Endothelial cell of umbilical vein (primary cell): ENCODE measurements at regions not wholly inside any gene's neighbourhood (a gene's known extent, or its start where the extent isn't known, plus 50 kb on each side); places are given as distances from the start of the nearest gene placed in this dataset.

Source experiments
- BruUV-seq: library from RNA; stranded (reverse); fragments of 400-500 nt; replicated peaks from 2 replicates; lab custom pipeline; 2021; lab: Mats Ljungman, UMichigan
- CTCF ChIA-PET: fragments of 300-600, 350-600 bp; sonication (Branson Sonifier 250); formaldehyde crosslinking; loops from one replicate; lab custom pipeline; 2021; ENCODE audit warnings: antibody characterized with exemption, inconsistent platforms; lab: Charles Lee
- POLR2A ChIA-PET: fragments of 300-600, 350-600 bp; sonication (Branson Sonifier 250); formaldehyde crosslinking; loops from one replicate; lab custom pipeline; 2021; ENCODE audit warnings: antibody characterized with exemption, inconsistent platforms; lab: Charles Lee
- DNase-seq: peaks from one replicate; pipeline ENCODE4 v3.0.0-alpha.2; 2011; ENCODE audit warnings: low read depth, low spot score
- FAIRE-seq: peaks from 2 replicates; lab custom pipeline; 2011; peaks lifted over from hg19 to GRCh38; lab: Jason Lieb, UNC
- H2AFZ ChIP-seq: 2 replicates; pipeline ENCODE4 v1.6.0; 2012; ENCODE audit warnings: low read depth, low read length, control low read depth, inconsistent platforms
- H3K27ac ChIP-seq: 2 replicates; pipeline ENCODE4 v1.5.1; 2011; ENCODE audit warnings: low read depth, mild to moderate bottlenecking, control low read depth, low read length, moderate library complexity; ENCODE audit not compliant: insufficient read depth
- H3K27me3 ChIP-seq, 2 experiments: 2 replicates each; pipeline versions ENCODE4 v1.6.0 to v1.6.1; 2011; ENCODE audit warnings: low read length in 2 of 2, mixed read lengths in 1 of 2; ENCODE audit not compliant: control insufficient read depth in 2 of 2, insufficient read depth in 2 of 2
- H3K36me3 ChIP-seq, 2 experiments: 2 replicates in 1 of 2; 3 replicates in 1 of 2; pipeline ENCODE4 v1.5.1; 2011; ENCODE audit warnings: low read length in 2 of 2, mild to moderate bottlenecking in 1 of 2, moderate library complexity in 1 of 2; ENCODE audit not compliant: control insufficient read depth in 2 of 2, insufficient read depth in 2 of 2; ENCODE audit errors: extremely low read depth in 1 of 2
- H3K4me1 ChIP-seq: 3 replicates; pipeline ENCODE4 v1.5.1; 2011; ENCODE audit warnings: mild to moderate bottlenecking, low read length; ENCODE audit not compliant: control insufficient read depth, insufficient read depth; ENCODE audit errors: extremely low read depth
- H3K4me2 ChIP-seq: 2 replicates; pipeline ENCODE4 v1.6.1; 2011; ENCODE audit warnings: low read length, control low read depth, mixed read lengths; ENCODE audit not compliant: insufficient read depth
- H3K4me3 ChIP-seq, 3 experiments: fragments of 200-600 bp in 1 of 3; sonication (generic), shearing (Covaris generic) in 1 of 3; replicated peaks in 1 of 3; 2 replicates each; pipeline ENCODE4 v1.5.1; 2011 to 2016; ENCODE audit warnings: control low read depth in 3 of 3, low read length in 3 of 3, mild to moderate bottlenecking in 2 of 3, inconsistent platforms in 1 of 3, low read depth in 1 of 3, moderate library complexity in 1 of 3; ENCODE audit not compliant: insufficient read depth in 1 of 3
- H3K79me2 ChIP-seq: 2 replicates; pipeline ENCODE4 v1.6.0; 2012; ENCODE audit warnings: low read length, inconsistent platforms; ENCODE audit not compliant: control insufficient read depth, insufficient read depth
- H3K9ac ChIP-seq: replicated peaks from 2 replicates; pipeline ENCODE3; 2011; ENCODE audit warnings: low read length, control low read depth; ENCODE audit not compliant: insufficient read depth; ENCODE audit errors: extremely low read depth
- H3K9me1 ChIP-seq: replicated peaks from 3 replicates; pipeline ENCODE4 v1.6.0; 2011; ENCODE audit warnings: mild to moderate bottlenecking, low read length; ENCODE audit not compliant: control insufficient read depth, insufficient read depth; ENCODE audit errors: extremely low read depth
- H3K9me3 ChIP-seq: replicated peaks from 2 replicates; pipeline ENCODE4 v1.5.1; 2012; ENCODE audit warnings: low read length, inconsistent platforms; ENCODE audit not compliant: control insufficient read depth, insufficient read depth
- H4K20me1 ChIP-seq: replicated peaks from 2 replicates; pipeline ENCODE3; 2011; ENCODE audit warnings: mild to moderate bottlenecking, low read length; ENCODE audit not compliant: control insufficient read depth, insufficient read depth; ENCODE audit errors: extremely low read depth
- CTCF ChIP-seq, 2 donors: IDR thresholded peaks; 1 replicate in 1 of 2; 2 replicates in 1 of 2; pipeline ENCODE4 v1.5.1; 2011; ENCODE audit warnings: low read length in 2 of 2, mild to moderate bottlenecking in 2 of 2, moderate library complexity in 2 of 2, control low read depth in 1 of 2, inconsistent platforms in 1 of 2, low read depth in 1 of 2; ENCODE audit not compliant: insufficient read depth in 1 of 2; ENCODE audit errors: extremely low read depth in 1 of 2
- EZH2 ChIP-seq: IDR thresholded peaks from 2 replicates; pipeline ENCODE4 v1.6.1; 2012; ENCODE audit warnings: borderline replicate concordance, low read depth, mild to moderate bottlenecking, moderate library complexity, low read length, inconsistent platforms; ENCODE audit not compliant: severe bottlenecking
- FOS ChIP-seq: IDR thresholded peaks from 2 replicates; pipeline ENCODE4 v1.6.1; 2011; ENCODE audit warnings: mild to moderate bottlenecking, low read length, moderate library complexity, borderline replicate concordance; ENCODE audit not compliant: insufficient read depth
- GATA2 ChIP-seq: IDR thresholded peaks from 2 replicates; pipeline ENCODE4 v1.7.0; 2011; ENCODE audit warnings: low read depth, mild to moderate bottlenecking, moderate library complexity, mixed read lengths, low read length; ENCODE audit not compliant: insufficient read length, insufficient read depth
- JUN ChIP-seq: IDR thresholded peaks from 2 replicates; pipeline ENCODE4 v1.6.1; 2011; ENCODE audit warnings: borderline replicate concordance, low read depth; ENCODE audit not compliant: insufficient read length, insufficient read depth
- MAX ChIP-seq: IDR thresholded peaks from 2 replicates; pipeline ENCODE4 v1.6.1; 2011; ENCODE audit not compliant: insufficient read depth, insufficient read length
- MYC ChIP-seq: IDR thresholded peaks from one replicate; pipeline ENCODE4 v1.6.1; 2011; ENCODE audit warnings: mild to moderate bottlenecking, low read depth, low read length
- POLR2A ChIP-seq: IDR thresholded peaks from 2 replicates; pipeline ENCODE4 v1.6.1; 2012; ENCODE audit warnings: low read depth, mild to moderate bottlenecking, control low read depth, low read length
- POLR2AphosphoS5 ChIP-seq: IDR thresholded peaks from 2 replicates; pipeline ENCODE4 v1.6.1; 2012; ENCODE audit warnings: low read depth, mild to moderate bottlenecking, control low read depth, low read length, moderate library complexity; ENCODE audit not compliant: insufficient read depth
- dilution Hi-C: fragments of 300-500 bp; cut with MboI; formaldehyde crosslinking; loops from one replicate; pipeline ENCODE4 v1.15.0; 2019; ENCODE audit warnings: low sequenced_read_pairs; ENCODE audit not compliant: extremely low pct_ligation_motif_present
- intact Hi-C: fragments of 100-400 bp; cut with micrococcal nuclease; formaldehyde crosslinking; loops from one replicate; pipeline ENCODE4 v1.10.0; 2022

GRCh38 chr21:40972151-40972550 is 125.2 kb upstream of the DSCAM start:
- ChIA-PET POLR2A (no interaction called here), CTCF (no interaction called here)
- Histone ChIP-seq H3K36me3 (no peaks in the 10 kb centered on the region), H3K27ac (no peak overlapping the region), H3K27me3 (no peaks in the 10 kb centered on the region), H3K9me1 (no peaks in the 10 kb centered on the region), H3K9me3 (peaks cover 6% of the 10 kb centered on the region), H4K20me1 (no peaks in the 10 kb centered on the region), H3K4me2 (no peak overlapping the region), H3K79me2 (no peaks in the 10 kb centered on the region), H3K9ac (no peak overlapping the region), H3K4me3 (no peak overlapping the region), H2AFZ (no peak overlapping the region), H3K4me1 (no peaks in the 10 kb centered on the region)
- no TSS peak for BruUV-seq
- DNase-seq (no peak), FAIRE-seq (no peak)
- dilution Hi-C loops (no loop called here), intact Hi-C loops (no loop called here)
- TF ChIP-seq FOS, result no peak
- no peak for TF ChIP-seq MYC
- TF ChIP-seq CTCF (IDR thresholded peaks at IDR 0.05; ENCODE audit: extremely low read depth in 1 of 2, insufficient read depth in 1 of 2, low read depth in 1 of 2, low read length in 2 of 2), result no peak
- no peak for TF ChIP-seq POLR2A
- TF ChIP-seq GATA2, result no peak
- TF ChIP-seq MAX, result no peak
- no peak for TF ChIP-seq JUN
- TF ChIP-seq POLR2AphosphoS5, result no peak
- TF ChIP-seq EZH2, result no peak
